DND-41 (cell line): ENCODE measurements at regions not wholly inside any gene's neighbourhood (a gene's known extent, or its start where the extent isn't known, plus 50 kb on each side); places are given as distances from the start of the nearest gene placed in this dataset.

Experiments used
- ATAC-seq: fragments of 200-7000 bp; cut with Tn5 transposase; 3 replicates; pipeline ENCODE4 v1.9.1; 2021; ENCODE audit warnings: low read depth; ENCODE audit not compliant: insufficient read depth
- DNase-seq: peaks from one replicate; pipeline ENCODE4 v3.0.0-alpha.2; 2020
- H2AFZ ChIP-seq: 2 replicates; pipeline ENCODE4 v1.6.0; 2012; ENCODE audit warnings: low read depth, low read length
- H3K27ac ChIP-seq: 2 replicates; pipeline ENCODE4 v1.5.1; 2012; ENCODE audit warnings: low read length, inconsistent platforms
- H3K27me3 ChIP-seq: fragments of 200-600 bp; sonication (generic); 2 replicates; pipeline ENCODE4 v1.6.0; 2012; ENCODE audit warnings: low read length, mild to moderate bottlenecking, inconsistent platforms; ENCODE audit not compliant: insufficient read depth, poor library complexity
- H3K36me3 ChIP-seq: 2 replicates; pipeline ENCODE4 v1.5.1; 2012; ENCODE audit warnings: low read length, inconsistent platforms; ENCODE audit not compliant: insufficient read depth
- H3K4me1 ChIP-seq: 2 replicates; pipeline ENCODE4 v1.5.1; 2012; ENCODE audit warnings: mild to moderate bottlenecking, low read length; ENCODE audit not compliant: insufficient read depth
- H3K4me2 ChIP-seq: 2 replicates; pipeline ENCODE4 v1.6.0; 2012; ENCODE audit warnings: mild to moderate bottlenecking, moderate library complexity, low read length, inconsistent platforms; ENCODE audit not compliant: insufficient read depth
- H3K4me3 ChIP-seq, 2 experiments: fragments of 200-600 bp in 1 of 2; shearing (Covaris generic) in 1 of 2; 2 replicates each; pipeline ENCODE4 v1.5.1; 2012 to 2016; ENCODE audit warnings: inconsistent platforms in 2 of 2, low read length in 2 of 2, mild to moderate bottlenecking in 2 of 2, low read depth in 1 of 2, moderate library complexity in 1 of 2
- H3K79me2 ChIP-seq: 2 replicates; pipeline ENCODE4 v1.6.0; 2012; ENCODE audit warnings: low read length, inconsistent platforms; ENCODE audit not compliant: insufficient read depth
- H3K9ac ChIP-seq: 2 replicates; pipeline ENCODE4 v1.6.0; 2012; ENCODE audit warnings: low read depth, mild to moderate bottlenecking, inconsistent platforms, low read length, moderate library complexity
- H3K9me3 ChIP-seq: 2 replicates; pipeline ENCODE4 v1.5.1; 2012; ENCODE audit warnings: low read length, moderate library complexity, mild to moderate bottlenecking, inconsistent platforms; ENCODE audit not compliant: insufficient read depth, severe bottlenecking
- H4K20me1 ChIP-seq: 2 replicates; pipeline ENCODE4 v1.6.0; 2012; ENCODE audit warnings: low read length; ENCODE audit not compliant: insufficient read depth
- CTCF ChIP-seq: IDR thresholded peaks from 2 replicates; pipeline ENCODE4 v1.5.1; 2012; ENCODE audit warnings: borderline replicate concordance, low read length, moderate library complexity, mild to moderate bottlenecking; ENCODE audit not compliant: poor library complexity, severe bottlenecking; ENCODE audit errors: extremely low read depth
- EZH2 ChIP-seq: IDR thresholded peaks from 3 replicates; pipeline ENCODE4 v1.6.1; 2012; ENCODE audit warnings: borderline replicate concordance, low read depth, mild to moderate bottlenecking, moderate library complexity, low read length, inconsistent platforms; ENCODE audit not compliant: severe bottlenecking

GRCh38 chr3:65107174-65107573, 419.4 kb upstream of the ADAMTS9 start:
- Histone ChIP-seq H3K4me2 (no peak overlapping the region), H3K9ac (no peak overlapping the region), H3K4me1 (no peaks in the 10 kb centered on the region), H4K20me1 (no peaks in the 10 kb centered on the region), H2AFZ (no peak overlapping the region), H3K4me3 (no peak overlapping the region), H3K27ac (no peak overlapping the region), H3K36me3 (no peaks in the 10 kb centered on the region), H3K79me2 (no peaks in the 10 kb centered on the region), H3K9me3 (no peaks in the 10 kb centered on the region), H3K27me3 (no peaks in the 10 kb centered on the region)
- DNase-seq = no peak
- TF ChIP-seq EZH2 (no peak), CTCF (no peak)
- ATAC-seq = no peak

- Histone ChIP-seq H2AFZ (no peak overlapping the region), H3K4me2 (no peak overlapping the region), H3K4me3 (no peak overlapping the region), H3K27ac (no peak overlapping the region), H3K36me3 (no peaks in the 10 kb centered on the region), H3K4me1 (no peaks in the 10 kb centered on the region), H3K27me3 (no peaks in the 10 kb centered on the region), H3K9ac (no peak overlapping the region), H3K9me3 (no peaks in the 10 kb centered on the region), H4K20me1 (no peaks in the 10 kb centered on the region), H3K79me2 (no peaks in the 10 kb centered on the region)
- no peak for TF ChIP-seq CTCF
- TF ChIP-seq EZH2 = no peak
- ATAC-seq (no peak), DNase-seq (no peak)
These were observed 413.6 kb upstream of the ADAMTS9 start for GRCh38 chr3:65101450-65101849.

GRCh38 chr3:65098400-65098799, 410.6 kb upstream of the ADAMTS9 start:
- H3K27ac ChIP-seq = no peak overlapping the region
- DNase-seq (no peak), ATAC-seq (no peak)
- H4K20me1 ChIP-seq = no peaks in the 10 kb centered on the region
- H3K36me3 ChIP-seq = no peaks in the 10 kb centered on the region
- H3K4me1 ChIP-seq = no peaks in the 10 kb centered on the region
- H3K9ac ChIP-seq = no peak overlapping the region
- no peaks in the 10 kb centered on the region for H3K79me2 ChIP-seq
- no peaks in the 10 kb centered on the region for H3K27me3 ChIP-seq
- H2AFZ ChIP-seq = no peak overlapping the region
- H3K4me2 ChIP-seq = no peak overlapping the region
- H3K9me3 ChIP-seq = no peaks in the 10 kb centered on the region
- H3K4me3 ChIP-seq = no peak overlapping the region
- TF ChIP-seq EZH2 (no peak), CTCF (no peak)
